Type B pancreatic cell (in vitro differentiated cells): ENCODE measurements at regions not wholly inside any gene's neighbourhood (a gene's known extent, or its start where the extent isn't known, plus 50 kb on each side); places are given as distances from the start of the nearest gene placed in this dataset.

Experiments
- DNase-seq: peaks from one replicate; pipeline ENCODE4 v3.0.0; 2021; ENCODE audit warnings: mixed read lengths; ENCODE audit not compliant: unreplicated experiment; ENCODE audit errors: extremely low spot score
- H3K27ac Mint-ChIP-seq: 2 replicates; pipeline ENCODE4 v1.8.0; 2021; ENCODE audit warnings: mild to moderate bottlenecking, mixed read lengths
- H3K27me3 Mint-ChIP-seq: 2 replicates; pipeline ENCODE4 v1.8.0; 2021; ENCODE audit warnings: mixed read lengths
- H3K36me3 Mint-ChIP-seq: 2 replicates; pipeline ENCODE4 v1.8.0; 2021; ENCODE audit warnings: mixed read lengths
- H3K4me1 Mint-ChIP-seq: one replicate; pipeline ENCODE4 v1.8.0; 2021; ENCODE audit warnings: mixed read lengths; ENCODE audit not compliant: unreplicated experiment
- H3K4me3 Mint-ChIP-seq: 2 replicates; pipeline ENCODE4 v1.8.0; 2021; ENCODE audit warnings: mild to moderate bottlenecking, mixed read lengths
- H3K9me3 Mint-ChIP-seq: 2 replicates; pipeline ENCODE4 v1.8.0; 2021; ENCODE audit warnings: mixed read lengths
- CTCF ChIP-seq: fragments of 200-600 bp; sonication (generic); conservative IDR thresholded peaks from 2 replicates; pipeline ENCODE4 v1.5.0; 2021; ENCODE audit warnings: antibody characterized with exemption, mild to moderate bottlenecking

- TF ChIP-seq CTCF = no peak
- peaks cover 5% of the 10 kb centered on the region for H3K9me3 Mint-ChIP-seq
- H3K36me3 Mint-ChIP-seq = peaks cover 3% of the 10 kb centered on the region
- H3K27me3 Mint-ChIP-seq = no peaks in the 10 kb centered on the region
- no peaks in the 10 kb centered on the region for H3K4me1 Mint-ChIP-seq
- no peak overlapping the region for H3K4me3 Mint-ChIP-seq
- H3K27ac Mint-ChIP-seq = no peak overlapping the region
- no peak for DNase-seq
Observed at GRCh38 chr7:10401793-10402192, 571.9 kb upstream of the PHF14 start.

- Mint-ChIP-seq H3K4me1 (no peaks in the 10 kb centered on the region), H3K27ac (no peak overlapping the region), H3K36me3 (no peaks in the 10 kb centered on the region), H3K9me3 (no peaks in the 10 kb centered on the region), H3K27me3 (peaks cover 3% of the 10 kb centered on the region), H3K4me3 (no peak overlapping the region)
- TF ChIP-seq CTCF = peak; percentile 89
- DNase-seq = no peak
Observed at GRCh38 chr7:10412422-10413019, 561.2 kb upstream of the PHF14 start.

GRCh38 chr7:10418985-10419384, 554.7 kb upstream of the PHF14 start:
- H3K9me3 Mint-ChIP-seq = peaks cover 5% of the 10 kb centered on the region
- no peak for TF ChIP-seq CTCF
- DNase-seq = no peak
- H3K27me3 Mint-ChIP-seq = peaks cover 3% of the 10 kb centered on the region
- H3K27ac Mint-ChIP-seq = no peak overlapping the region
- no peak overlapping the region for H3K4me3 Mint-ChIP-seq
- H3K4me1 Mint-ChIP-seq = no peaks in the 10 kb centered on the region
- H3K36me3 Mint-ChIP-seq = no peaks in the 10 kb centered on the region

- H3K4me1 Mint-ChIP-seq = no peaks in the 10 kb centered on the region
- H3K4me3 Mint-ChIP-seq = no peak overlapping the region
- no peaks in the 10 kb centered on the region for H3K9me3 Mint-ChIP-seq
- no peaks in the 10 kb centered on the region for H3K36me3 Mint-ChIP-seq
- DNase-seq = no peak
- no peaks in the 10 kb centered on the region for H3K27me3 Mint-ChIP-seq
- no peak overlapping the region for H3K27ac Mint-ChIP-seq
- no peak for TF ChIP-seq CTCF
Observed at GRCh38 chr7:10429031-10429430, 544.6 kb upstream of the PHF14 start.

GRCh38 chr7:10429511-10429910, 544.2 kb upstream of the PHF14 start:
- Mint-ChIP-seq H3K36me3 (no peaks in the 10 kb centered on the region), H3K27me3 (no peaks in the 10 kb centered on the region), H3K27ac (no peak overlapping the region), H3K4me1 (no peaks in the 10 kb centered on the region), H3K4me3 (no peak overlapping the region), H3K9me3 (no peaks in the 10 kb centered on the region)
- no peak for TF ChIP-seq CTCF
- no peak for DNase-seq

GRCh38 chr7:10436302-10436701, 537.4 kb upstream of the PHF14 start:
- H3K9me3 Mint-ChIP-seq = peaks cover 5% of the 10 kb centered on the region
- no peak for TF ChIP-seq CTCF

More at GRCh38 chr7:10436302-10436701, 537.4 kb upstream of the PHF14 start:
- H3K4me1 Mint-ChIP-seq = no peaks in the 10 kb centered on the region
- no peak overlapping the region for H3K27ac Mint-ChIP-seq
- H3K4me3 Mint-ChIP-seq = no peak overlapping the region
- H3K36me3 Mint-ChIP-seq = no peaks in the 10 kb centered on the region
- no peak for DNase-seq
- no peaks in the 10 kb centered on the region for H3K27me3 Mint-ChIP-seq
